Body of pancreas (tissue), 4 donors: ENCODE measurements at regions not wholly inside any gene's neighbourhood (a gene's known extent, or its start where the extent isn't known, plus 50 kb on each side); places are given as distances from the start of the nearest gene placed in this dataset.

ENCODE experiments used
- ATAC-seq: fragments of 150-250 bp; one replicate; pipeline ENCODE4 v1.9.1; 2016
- DNase-seq, 4 donors: peaks; one replicate each; pipeline ENCODE4 v3.0.0-alpha.2; 2019
- H3K27ac ChIP-seq, 4 donors: fragments of 200-600 bp; sonication (generic); 1 replicate in 3 of 4; 2 replicates in 1 of 4; pipeline versions ENCODE4 v1.5.1 to v1.6.1; 2016 to 2019; ENCODE audit warnings: mild to moderate bottlenecking in 1 of 4, mixed read lengths in 1 of 4, moderate library complexity in 1 of 4
- H3K27me3 ChIP-seq, 2 donors: fragments of 200-600 bp; sonication (generic); one replicate each; pipeline ENCODE4 v1.6.0; 2016; ENCODE audit warnings: mild to moderate bottlenecking in 1 of 2
- H3K36me3 ChIP-seq, 2 donors: fragments of 200-600 bp; sonication (generic); replicated peaks in 1 of 2; 2 replicates each; pipeline ENCODE4 v1.5.1; 2016; ENCODE audit warnings: low read depth in 2 of 2; ENCODE audit not compliant: insufficient read depth in 1 of 2
- H3K4me1 ChIP-seq: fragments of 200-600 bp; sonication (generic); one replicate; pipeline ENCODE4 v1.6.0; 2016
- H3K4me3 ChIP-seq, 2 donors: fragments of 200-600 bp; sonication (generic); 1 replicate in 1 of 2; 2 replicates in 1 of 2; pipeline ENCODE4 v1.5.1; 2016 to 2019
- H3K9me3 ChIP-seq, 3 donors: fragments of 200-600 bp; sonication (generic); 1 replicate in 2 of 3; 2 replicates in 1 of 3; pipeline ENCODE4 v1.5.1; 2016
- CTCF ChIP-seq, 7 experiments: fragments of 450-650 bp in 4 of 7; fragments of 200-600 bp in 3 of 7; sonication (generic) in 3 of 7; IDR thresholded peaks; one replicate each; pipeline ENCODE4 v1.5.1; 2016 to 2019; ENCODE audit warnings: antibody characterized with exemption in 7 of 7
- POLR2A ChIP-seq, 3 donors: fragments of 450-650 bp; IDR thresholded peaks; one replicate each; pipeline ENCODE4 v1.6.1; 2016; ENCODE audit warnings: antibody characterized with exemption in 3 of 3, mild to moderate bottlenecking in 2 of 3
- WGBS, 2 donors: methylation state at CpG; one replicate each; pipeline ENCODE4 v1.1.5; 2017; 5-methylcytosine and 5-hydroxymethylcytosine counted together
- intact Hi-C: fragments of 100-400 bp; cut with DNase I; formaldehyde crosslinking; loops from one replicate; pipeline ENCODE4 v1.15.1; 2023

- Histone ChIP-seq H3K27ac (no peak overlapping the region), H3K9me3 (no peaks in the 10 kb centered on the region), H3K4me1 (no peaks in the 10 kb centered on the region), H3K27me3 (no peaks in the 10 kb centered on the region), H3K4me3 (no peak overlapping the region), H3K36me3 (no peaks in the 10 kb centered on the region)
- TF ChIP-seq CTCF (IDR thresholded peaks at IDR 0.05) (no peak), POLR2A (IDR thresholded peaks at IDR 0.05) (no peak)
- WGBS, 2 donors: 50 to 67% methylated on average over 1 of the region's 1 CpG
- DNase-seq: no peak
- intact Hi-C loops: no loop called here
- no peak for ATAC-seq
Observed at GRCh38 chrX:125952973-125953372, 213.1 kb downstream of the DCAF12L2 start.

DNA sequence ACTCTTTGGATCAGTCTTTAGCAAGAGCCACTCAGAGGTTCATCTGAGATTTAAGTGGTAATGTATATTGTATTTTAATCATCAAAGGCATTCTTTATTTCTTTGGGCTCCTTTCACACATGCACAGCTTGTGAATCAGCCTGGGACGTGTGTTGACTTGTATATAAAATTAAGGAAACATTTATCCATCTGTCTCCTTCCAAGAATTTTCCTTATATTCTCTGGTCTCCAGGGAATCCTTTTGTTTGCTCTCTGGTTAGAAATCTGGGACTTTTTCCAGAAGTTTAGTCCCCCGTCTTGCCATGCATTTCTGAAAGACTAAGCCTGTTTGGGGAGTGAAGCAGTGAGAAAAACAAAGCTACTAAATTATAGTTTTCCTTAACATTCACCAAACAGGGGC, 212.3 kb downstream of the DCAF12L2 start:
- Histone ChIP-seq H3K4me1 (no peaks in the 10 kb centered on the region), H3K4me3 (no peak overlapping the region), H3K9me3 (no peaks in the 10 kb centered on the region), H3K27me3 (no peaks in the 10 kb centered on the region), H3K36me3 (no peaks in the 10 kb centered on the region), H3K27ac (no peak overlapping the region)
- intact Hi-C loops: no loop called here
- DNase-seq (no peak), ATAC-seq (no peak)
- no peak for TF ChIP-seq CTCF (IDR thresholded peaks at IDR 0.05)
- TF ChIP-seq POLR2A (IDR thresholded peaks at IDR 0.05): no peak
- WGBS, 2 donors: 6 to 12% methylated on average over 2 of the region's 2 CpGs

GRCh38 chrX:125954236-125954635, 211.9 kb downstream of the DCAF12L2 start:
- no peak for TF ChIP-seq POLR2A (IDR thresholded peaks at IDR 0.05)
- TF ChIP-seq CTCF (IDR thresholded peaks at IDR 0.05): no peak
- DNase-seq: no peak
- no peaks in the 10 kb centered on the region for H3K36me3 ChIP-seq

GRCh38 chrX:125977851-125978250, 188.2 kb downstream of the DCAF12L2 start:
- DNase-seq (no peak), ATAC-seq (no peak)
- 45 to 47% methylated on average over 2 of the region's 2 CpGs for WGBS, 2 donors
- H3K4me1 ChIP-seq: no peaks in the 10 kb centered on the region
- no peaks in the 10 kb centered on the region for H3K36me3 ChIP-seq
- no peak overlapping the region for H3K4me3 ChIP-seq
- no peaks in the 10 kb centered on the region for H3K9me3 ChIP-seq
- H3K27ac ChIP-seq: no peak overlapping the region
- intact Hi-C loops: no loop called here
- no peaks in the 10 kb centered on the region for H3K27me3 ChIP-seq
- TF ChIP-seq CTCF (IDR thresholded peaks at IDR 0.05): no peak
- no peak for TF ChIP-seq POLR2A (IDR thresholded peaks at IDR 0.05)

More at GRCh38 chrX:125954236-125954635, 211.9 kb downstream of the DCAF12L2 start:
- WGBS, 2 donors: 30 to 31% methylated on average over 3 of the region's 3 CpGs
- Histone ChIP-seq H3K4me1 (no peaks in the 10 kb centered on the region), H3K27ac (no peak overlapping the region), H3K9me3 (no peaks in the 10 kb centered on the region), H3K27me3 (no peaks in the 10 kb centered on the region), H3K4me3 (no peak overlapping the region)
- intact Hi-C loops: no loop called here
- no peak for ATAC-seq

DNA sequence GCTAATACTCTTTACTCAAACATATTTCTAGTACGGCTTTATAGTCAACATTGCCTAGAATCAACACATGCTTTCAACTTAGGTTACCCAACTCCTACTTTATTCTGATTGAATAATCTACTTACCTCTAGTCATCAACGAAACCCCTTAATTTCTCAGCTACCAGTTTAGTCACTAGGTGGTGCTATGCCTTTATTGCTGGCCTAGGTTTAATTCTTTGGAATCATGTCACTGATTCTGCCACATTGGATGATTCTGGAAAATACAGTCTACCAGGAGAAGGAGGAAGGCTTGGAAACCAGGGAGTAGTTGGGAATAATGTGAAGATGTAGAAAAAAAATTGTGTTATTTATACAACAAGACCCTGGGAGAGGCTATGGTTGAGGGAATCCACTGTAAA, 167.7 kb downstream of the DCAF12L2 start:
- ATAC-seq (no peak), DNase-seq (no peak)
- intact Hi-C loops: no loop called here

More for the DNA sequence above, 167.7 kb downstream of the DCAF12L2 start:
- no peak overlapping the region for H3K27ac ChIP-seq
- H3K4me1 ChIP-seq: no peaks in the 10 kb centered on the region
- H3K36me3 ChIP-seq: no peaks in the 10 kb centered on the region
- WGBS, 2 donors: 4 to 6% methylated on average over 2 of the region's 2 CpGs
- no peaks in the 10 kb centered on the region for H3K9me3 ChIP-seq
- no peaks in the 10 kb centered on the region for H3K27me3 ChIP-seq
- TF ChIP-seq POLR2A (IDR thresholded peaks at IDR 0.05) (no peak), CTCF (IDR thresholded peaks at IDR 0.05) (peak in 2 of 7 experiments; percentile 22 to 36)
- no peak overlapping the region for H3K4me3 ChIP-seq
